ENCODE measurements at regions not wholly inside any gene's neighbourhood (a gene's known extent, or its start where the extent isn't known, plus 50 kb on each side); places are given as distances from the start of the nearest gene placed in this dataset.
"Not testable (repeated sequence)": the region's sequence is repeated elsewhere in the genome, so short reads cannot be mapped to it uniquely, and the experiment has no call there.

- Histone ChIP-seq H3K9me3 (no peaks in the 10 kb centered on the region), H3K4me1 (no peaks in the 10 kb centered on the region), H3K27me3 (peaks cover 4% of the 10 kb centered on the region), H3K4me3 (no peak overlapping the region), H3K27ac (no peak overlapping the region), H3K36me3 (no peaks in the 10 kb centered on the region)
- intact Hi-C loops (cut with DNase I; ENCODE audit: low total_unique reads) = no loop called here
- in situ Hi-C loops (cut with MboI; ENCODE audit: low pct_ligation_motif_present in 1 of 4, low pct_unique_long_range_greater_than_20kb in 1 of 4, low sequenced_read_pairs in 3 of 4) = no loop called here
- WGBS, 2 donors (ENCODE audit: low coverage in 1 of 2) = 93% methylated on average over 4 of the region's 4 CpGs; no CpG with 5 or more reads in 1 of the 2 donors
- no peak for DNase-seq
- TF ChIP-seq POLR2A (IDR thresholded peaks at IDR 0.05) = no peak
- no peak for TF ChIP-seq POLR2AphosphoS5 (IDR thresholded peaks at IDR 0.05)
- TF ChIP-seq, protein P1, sequence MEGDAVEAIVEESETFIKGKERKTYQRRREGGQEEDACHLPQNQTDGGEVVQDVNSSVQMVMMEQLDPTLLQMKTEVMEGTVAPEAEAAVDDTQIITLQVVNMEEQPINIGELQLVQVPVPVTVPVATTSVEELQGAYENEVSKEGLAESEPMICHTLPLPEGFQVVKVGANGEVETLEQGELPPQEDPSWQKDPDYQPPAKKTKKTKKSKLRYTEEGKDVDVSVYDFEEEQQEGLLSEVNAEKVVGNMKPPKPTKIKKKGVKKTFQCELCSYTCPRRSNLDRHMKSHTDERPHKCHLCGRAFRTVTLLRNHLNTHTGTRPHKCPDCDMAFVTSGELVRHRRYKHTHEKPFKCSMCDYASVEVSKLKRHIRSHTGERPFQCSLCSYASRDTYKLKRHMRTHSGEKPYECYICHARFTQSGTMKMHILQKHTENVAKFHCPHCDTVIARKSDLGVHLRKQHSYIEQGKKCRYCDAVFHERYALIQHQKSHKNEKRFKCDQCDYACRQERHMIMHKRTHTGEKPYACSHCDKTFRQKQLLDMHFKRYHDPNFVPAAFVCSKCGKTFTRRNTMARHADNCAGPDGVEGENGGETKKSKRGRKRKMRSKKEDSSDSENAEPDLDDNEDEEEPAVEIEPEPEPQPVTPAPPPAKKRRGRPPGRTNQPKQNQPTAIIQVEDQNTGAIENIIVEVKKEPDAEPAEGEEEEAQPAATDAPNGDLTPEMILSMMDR (IDR thresholded peaks at IDR 0.05) = no peak
- TF ChIP-seq EP300 (IDR thresholded peaks at IDR 0.05; ENCODE audit: low read depth) = no peak
These were observed 119.3 kb upstream of the ZBTB40 start for GRCh38 chr1:22332424-22332717.

GRCh38 chr1:22332795-22333499, 118.7 kb upstream of the ZBTB40 start:
- DNase-seq = no peak
- WGBS, 2 donors (ENCODE audit: low coverage in 1 of 2) = 64 to 68% methylated on average over 3 to 6 of the region's 6 CpGs
- TF ChIP-seq POLR2A (IDR thresholded peaks at IDR 0.05) (no peak), POLR2AphosphoS5 (IDR thresholded peaks at IDR 0.05) (no peak), EP300 (IDR thresholded peaks at IDR 0.05; ENCODE audit: low read depth) (no peak)
- TF ChIP-seq, protein P1 (IDR thresholded peaks at IDR 0.05) = no peak
- Histone ChIP-seq H3K4me1 (no peaks in the 10 kb centered on the region), H3K4me3 (no peak overlapping the region), H3K9me3 (no peaks in the 10 kb centered on the region), H3K36me3 (no peaks in the 10 kb centered on the region), H3K27ac (no peak overlapping the region), H3K27me3 (peaks cover 4% of the 10 kb centered on the region)
- in situ Hi-C loops (cut with MboI; ENCODE audit: low pct_ligation_motif_present in 1 of 4, low pct_unique_long_range_greater_than_20kb in 1 of 4, low sequenced_read_pairs in 3 of 4) = no loop called here
- intact Hi-C loops (cut with DNase I; ENCODE audit: low total_unique reads) = no loop called here

- Histone ChIP-seq H3K36me3 (no peaks in the 10 kb centered on the region), H3K4me1 (no peaks in the 10 kb centered on the region), H3K4me3 (no peak overlapping the region), H3K27ac (no peak overlapping the region), H3K9me3 (no peaks in the 10 kb centered on the region), H3K27me3 (peaks cover 4% of the 10 kb centered on the region)
- intact Hi-C loops (cut with DNase I; ENCODE audit: low total_unique reads) = no loop called here
- WGBS, 2 donors (ENCODE audit: low coverage in 1 of 2) = 92 to 94% methylated on average over 2 of the region's 2 CpGs
- DNase-seq = no peak
- TF ChIP-seq, protein P1 (IDR thresholded peaks at IDR 0.05) = no peak
- TF ChIP-seq EP300 (IDR thresholded peaks at IDR 0.05; ENCODE audit: low read depth) = no peak
- TF ChIP-seq POLR2A (IDR thresholded peaks at IDR 0.05) = no peak
- no peak for TF ChIP-seq POLR2AphosphoS5 (IDR thresholded peaks at IDR 0.05)
- in situ Hi-C loops (cut with MboI; ENCODE audit: low pct_ligation_motif_present in 1 of 4, low pct_unique_long_range_greater_than_20kb in 1 of 4, low sequenced_read_pairs in 3 of 4) = no loop called here
These were observed 118.0 kb upstream of the ZBTB40 start for GRCh38 chr1:22333516-22334121.

- in situ Hi-C loops (cut with MboI; ENCODE audit: low pct_ligation_motif_present in 1 of 4, low pct_unique_long_range_greater_than_20kb in 1 of 4, low sequenced_read_pairs in 3 of 4) = no loop called here
- no peak overlapping the region for H3K27ac ChIP-seq
These were observed 116.6 kb upstream of the ZBTB40 start for GRCh38 chr1:22334860-22335550.

DNA sequence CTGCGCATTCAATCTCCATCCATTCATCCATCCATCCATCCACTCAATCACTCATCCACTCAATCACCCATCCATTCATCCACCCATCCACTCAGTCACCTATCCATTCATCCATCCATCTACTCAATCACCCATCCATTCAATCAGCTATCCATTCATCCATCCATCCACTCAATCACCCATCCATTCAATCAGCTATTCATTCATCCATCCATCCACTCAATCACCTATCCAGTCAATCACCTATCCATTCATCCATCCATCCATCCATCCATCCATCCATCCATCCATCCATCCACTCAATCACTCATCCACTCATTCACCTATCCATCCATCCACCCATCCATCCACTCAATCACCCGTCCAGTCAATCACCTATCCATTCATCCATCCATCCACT, 115.4 kb upstream of the ZBTB40 start:
- peaks cover 19% of the 10 kb centered on the region for H3K27me3 ChIP-seq
- H3K36me3 ChIP-seq; H3K27ac ChIP-seq; H3K4me3 ChIP-seq; intact Hi-C loops (cut with DNase I; ENCODE audit: low total_unique reads); H3K4me1 ChIP-seq; in situ Hi-C loops (cut with MboI; ENCODE audit: low pct_ligation_motif_present in 1 of 4, low pct_unique_long_range_greater_than_20kb in 1 of 4, low sequenced_read_pairs in 3 of 4); DNase-seq; H3K9me3 ChIP-seq: not testable (repeated sequence)
- WGBS, 2 donors (ENCODE audit: low coverage in 1 of 2) = 81 to 88% methylated on average over 2 of the region's 2 CpGs

More at GRCh38 chr1:22334860-22335550, 116.6 kb upstream of the ZBTB40 start:
- Histone ChIP-seq H3K36me3 (no peaks in the 10 kb centered on the region), H3K4me3 (no peak overlapping the region), H3K27me3 (peaks cover 13% of the 10 kb centered on the region), H3K9me3 (no peaks in the 10 kb centered on the region), H3K4me1 (no peaks in the 10 kb centered on the region)
- 57 to 85% methylated on average over 3 to 6 of the region's 6 CpGs for WGBS, 2 donors (ENCODE audit: low coverage in 1 of 2)
- TF ChIP-seq POLR2A (IDR thresholded peaks at IDR 0.05) (no peak), EP300 (IDR thresholded peaks at IDR 0.05; ENCODE audit: low read depth) (no peak), POLR2AphosphoS5 (IDR thresholded peaks at IDR 0.05) (no peak)
- TF ChIP-seq, protein P1 (IDR thresholded peaks at IDR 0.05) = no peak
- intact Hi-C loops (cut with DNase I; ENCODE audit: low total_unique reads) = no loop called here
- DNase-seq = no peak

GRCh38 chr1:22336696-22337545, 114.7 kb upstream of the ZBTB40 start:
- WGBS, 2 donors (ENCODE audit: low coverage in 1 of 2) = 75 to 88% methylated on average over 1 to 2 of the region's 2 CpGs
- H3K9me3 ChIP-seq; H3K4me1 ChIP-seq; H3K4me3 ChIP-seq; in situ Hi-C loops (cut with MboI; ENCODE audit: low pct_ligation_motif_present in 1 of 4, low pct_unique_long_range_greater_than_20kb in 1 of 4, low sequenced_read_pairs in 3 of 4); intact Hi-C loops (cut with DNase I; ENCODE audit: low total_unique reads); DNase-seq; H3K36me3 ChIP-seq; H3K27ac ChIP-seq: not testable (repeated sequence)
- H3K27me3 ChIP-seq = peaks cover 25% of the 10 kb centered on the region
